Endothelial cell of umbilical vein (primary cell): ENCODE measurements at regions not wholly inside any gene's neighbourhood (a gene's known extent, or its start where the extent isn't known, plus 50 kb on each side); places are given as distances from the start of the nearest gene placed in this dataset.

Source experiments
- BruUV-seq: library from RNA; stranded (reverse); fragments of 400-500 nt; replicated peaks from 2 replicates; lab custom pipeline; 2021; lab: Mats Ljungman, UMichigan
- CTCF ChIA-PET: fragments of 300-600, 350-600 bp; sonication (Branson Sonifier 250); formaldehyde crosslinking; loops from one replicate; lab custom pipeline; 2021; ENCODE audit warnings: antibody characterized with exemption, inconsistent platforms; lab: Charles Lee
- POLR2A ChIA-PET: fragments of 300-600, 350-600 bp; sonication (Branson Sonifier 250); formaldehyde crosslinking; loops from one replicate; lab custom pipeline; 2021; ENCODE audit warnings: antibody characterized with exemption, inconsistent platforms; lab: Charles Lee
- DNase-seq: peaks from one replicate; pipeline ENCODE4 v3.0.0-alpha.2; 2011; ENCODE audit warnings: low read depth, low spot score
- FAIRE-seq: peaks from 2 replicates; lab custom pipeline; 2011; peaks lifted over from hg19 to GRCh38; lab: Jason Lieb, UNC
- H2AFZ ChIP-seq: 2 replicates; pipeline ENCODE4 v1.6.0; 2012; ENCODE audit warnings: low read depth, low read length, control low read depth, inconsistent platforms
- H3K27ac ChIP-seq: 2 replicates; pipeline ENCODE4 v1.5.1; 2011; ENCODE audit warnings: low read depth, mild to moderate bottlenecking, control low read depth, low read length, moderate library complexity; ENCODE audit not compliant: insufficient read depth
- H3K27me3 ChIP-seq, 2 experiments: 2 replicates each; pipeline versions ENCODE4 v1.6.0 to v1.6.1; 2011; ENCODE audit warnings: low read length in 2 of 2, mixed read lengths in 1 of 2; ENCODE audit not compliant: control insufficient read depth in 2 of 2, insufficient read depth in 2 of 2
- H3K36me3 ChIP-seq, 2 experiments: 2 replicates in 1 of 2; 3 replicates in 1 of 2; pipeline ENCODE4 v1.5.1; 2011; ENCODE audit warnings: low read length in 2 of 2, mild to moderate bottlenecking in 1 of 2, moderate library complexity in 1 of 2; ENCODE audit not compliant: control insufficient read depth in 2 of 2, insufficient read depth in 2 of 2; ENCODE audit errors: extremely low read depth in 1 of 2
- H3K4me1 ChIP-seq: 3 replicates; pipeline ENCODE4 v1.5.1; 2011; ENCODE audit warnings: mild to moderate bottlenecking, low read length; ENCODE audit not compliant: control insufficient read depth, insufficient read depth; ENCODE audit errors: extremely low read depth
- H3K4me2 ChIP-seq: 2 replicates; pipeline ENCODE4 v1.6.1; 2011; ENCODE audit warnings: low read length, control low read depth, mixed read lengths; ENCODE audit not compliant: insufficient read depth
- H3K4me3 ChIP-seq, 3 experiments: fragments of 200-600 bp in 1 of 3; sonication (generic), shearing (Covaris generic) in 1 of 3; replicated peaks in 1 of 3; 2 replicates each; pipeline ENCODE4 v1.5.1; 2011 to 2016; ENCODE audit warnings: control low read depth in 3 of 3, low read length in 3 of 3, mild to moderate bottlenecking in 2 of 3, inconsistent platforms in 1 of 3, low read depth in 1 of 3, moderate library complexity in 1 of 3; ENCODE audit not compliant: insufficient read depth in 1 of 3
- H3K79me2 ChIP-seq: 2 replicates; pipeline ENCODE4 v1.6.0; 2012; ENCODE audit warnings: low read length, inconsistent platforms; ENCODE audit not compliant: control insufficient read depth, insufficient read depth
- H3K9ac ChIP-seq: replicated peaks from 2 replicates; pipeline ENCODE3; 2011; ENCODE audit warnings: low read length, control low read depth; ENCODE audit not compliant: insufficient read depth; ENCODE audit errors: extremely low read depth
- H3K9me1 ChIP-seq: replicated peaks from 3 replicates; pipeline ENCODE4 v1.6.0; 2011; ENCODE audit warnings: mild to moderate bottlenecking, low read length; ENCODE audit not compliant: control insufficient read depth, insufficient read depth; ENCODE audit errors: extremely low read depth
- H3K9me3 ChIP-seq: replicated peaks from 2 replicates; pipeline ENCODE4 v1.5.1; 2012; ENCODE audit warnings: low read length, inconsistent platforms; ENCODE audit not compliant: control insufficient read depth, insufficient read depth
- H4K20me1 ChIP-seq: replicated peaks from 2 replicates; pipeline ENCODE3; 2011; ENCODE audit warnings: mild to moderate bottlenecking, low read length; ENCODE audit not compliant: control insufficient read depth, insufficient read depth; ENCODE audit errors: extremely low read depth
- CTCF ChIP-seq, 2 donors: IDR thresholded peaks; 1 replicate in 1 of 2; 2 replicates in 1 of 2; pipeline ENCODE4 v1.5.1; 2011; ENCODE audit warnings: low read length in 2 of 2, mild to moderate bottlenecking in 2 of 2, moderate library complexity in 2 of 2, control low read depth in 1 of 2, inconsistent platforms in 1 of 2, low read depth in 1 of 2; ENCODE audit not compliant: insufficient read depth in 1 of 2; ENCODE audit errors: extremely low read depth in 1 of 2
- EZH2 ChIP-seq: IDR thresholded peaks from 2 replicates; pipeline ENCODE4 v1.6.1; 2012; ENCODE audit warnings: borderline replicate concordance, low read depth, mild to moderate bottlenecking, moderate library complexity, low read length, inconsistent platforms; ENCODE audit not compliant: severe bottlenecking
- FOS ChIP-seq: IDR thresholded peaks from 2 replicates; pipeline ENCODE4 v1.6.1; 2011; ENCODE audit warnings: mild to moderate bottlenecking, low read length, moderate library complexity, borderline replicate concordance; ENCODE audit not compliant: insufficient read depth
- GATA2 ChIP-seq: IDR thresholded peaks from 2 replicates; pipeline ENCODE4 v1.7.0; 2011; ENCODE audit warnings: low read depth, mild to moderate bottlenecking, moderate library complexity, mixed read lengths, low read length; ENCODE audit not compliant: insufficient read length, insufficient read depth
- JUN ChIP-seq: IDR thresholded peaks from 2 replicates; pipeline ENCODE4 v1.6.1; 2011; ENCODE audit warnings: borderline replicate concordance, low read depth; ENCODE audit not compliant: insufficient read length, insufficient read depth
- MYC ChIP-seq: IDR thresholded peaks from one replicate; pipeline ENCODE4 v1.6.1; 2011; ENCODE audit warnings: mild to moderate bottlenecking, low read depth, low read length
- POLR2A ChIP-seq: IDR thresholded peaks from 2 replicates; pipeline ENCODE4 v1.6.1; 2012; ENCODE audit warnings: low read depth, mild to moderate bottlenecking, control low read depth, low read length
- POLR2AphosphoS5 ChIP-seq: IDR thresholded peaks from 2 replicates; pipeline ENCODE4 v1.6.1; 2012; ENCODE audit warnings: low read depth, mild to moderate bottlenecking, control low read depth, low read length, moderate library complexity; ENCODE audit not compliant: insufficient read depth
- dilution Hi-C: fragments of 300-500 bp; cut with MboI; formaldehyde crosslinking; loops from one replicate; pipeline ENCODE4 v1.15.0; 2019; ENCODE audit warnings: low sequenced_read_pairs; ENCODE audit not compliant: extremely low pct_ligation_motif_present
- intact Hi-C: fragments of 100-400 bp; cut with micrococcal nuclease; formaldehyde crosslinking; loops from one replicate; pipeline ENCODE4 v1.10.0; 2022
- TF ChIP-seq, protein P1 (sequence below): IDR thresholded peaks from 2 replicates; pipeline ENCODE4 v1.6.1; 2011; ENCODE audit not compliant: insufficient read depth, insufficient read length

DNA sequence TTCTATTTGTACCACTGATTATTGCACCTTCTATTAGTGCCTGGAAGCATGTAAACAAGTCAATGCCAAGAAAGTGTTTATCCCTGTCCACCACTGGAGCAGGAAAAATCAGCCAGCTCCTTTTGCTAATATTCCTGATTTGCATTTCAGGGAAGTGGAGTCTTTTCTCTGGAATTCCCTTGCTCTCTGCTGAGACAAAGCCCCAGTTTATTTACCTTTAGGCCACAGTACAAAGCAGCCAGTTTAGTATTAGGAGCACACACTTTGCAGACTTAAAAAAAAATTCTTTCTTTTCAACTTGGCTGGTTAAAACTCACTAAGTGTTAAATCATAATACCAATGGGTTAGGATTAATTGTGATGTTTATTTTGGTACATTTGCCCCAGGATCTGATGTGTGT lies 631.1 kb downstream of the PKHD1 start:
- Histone ChIP-seq H3K4me3 (no peak overlapping the region), H3K4me1 (no peaks in the 10 kb centered on the region), H3K9ac (no peak overlapping the region), H4K20me1 (no peaks in the 10 kb centered on the region), H3K79me2 (no peaks in the 10 kb centered on the region), H3K36me3 (no peaks in the 10 kb centered on the region), H3K9me1 (no peaks in the 10 kb centered on the region), H3K27me3 (no peaks in the 10 kb centered on the region), H2AFZ (no peak overlapping the region), H3K27ac (no peak overlapping the region), H3K9me3 (peaks cover 4% of the 10 kb centered on the region), H3K4me2 (no peak overlapping the region)
- DNase-seq (no peak), FAIRE-seq (no peak)
- no TSS peak for BruUV-seq
- intact Hi-C loops = no loop called here
- POLR2A ChIA-PET = no interaction called here
- dilution Hi-C loops = no loop called here
- CTCF ChIA-PET = no interaction called here
- TF ChIP-seq, protein P1, sequence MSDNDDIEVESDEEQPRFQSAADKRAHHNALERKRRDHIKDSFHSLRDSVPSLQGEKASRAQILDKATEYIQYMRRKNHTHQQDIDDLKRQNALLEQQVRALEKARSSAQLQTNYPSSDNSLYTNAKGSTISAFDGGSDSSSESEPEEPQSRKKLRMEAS = no peak
- TF ChIP-seq JUN = no peak
- TF ChIP-seq GATA2 = no peak
- TF ChIP-seq FOS = no peak
- no peak for TF ChIP-seq POLR2A
- no peak for TF ChIP-seq MYC
- TF ChIP-seq POLR2AphosphoS5 = no peak
- TF ChIP-seq CTCF (IDR thresholded peaks at IDR 0.05; ENCODE audit: extremely low read depth in 1 of 2, insufficient read depth in 1 of 2, low read depth in 1 of 2, low read length in 2 of 2) = no peak
- no peak for TF ChIP-seq EZH2
